HCT116 (cell line): ENCODE measurements at regions not wholly inside any gene's neighbourhood (a gene's known extent, or its start where the extent isn't known, plus 50 kb on each side); places are given as distances from the start of the nearest gene placed in this dataset.

Source experiments
- ATAC-seq: fragments of 200-7000 bp; cut with Tn5 transposase; 2 replicates; pipeline ENCODE4 v1.9.1; 2020; ENCODE audit warnings: mild to moderate bottlenecking, moderate library complexity
- BruUV-seq: library from RNA; stranded (reverse); fragments of 400-500 nt; replicated peaks from 2 replicates; lab custom pipeline; 2021; lab: Mats Ljungman, UMichigan
- CTCF ChIA-PET: fragments of 300-600 bp; sonication (Branson Sonifier 250); formaldehyde crosslinking; loops from one replicate; lab custom pipeline; 2021; ENCODE audit warnings: antibody characterized with exemption; lab: Charles Lee
- POLR2A ChIA-PET: fragments of 300-600, 350-600 bp; sonication (Branson Sonifier 250); formaldehyde crosslinking; loops from one replicate; lab custom pipeline; 2021; ENCODE audit warnings: antibody characterized with exemption; lab: Charles Lee
- RAD21 ChIA-PET, 2 experiments: fragments of 300-600 bp; sonication (Branson Sonifier 250); formaldehyde crosslinking; loops; one replicate each; lab custom pipeline; 2023; ENCODE audit warnings: low total read pairs in 2 of 2; ENCODE audit not compliant: uncharacterized antibody in 2 of 2, unreplicated experiment in 2 of 2, low non-redundant PET in 1 of 2; lab: Charles Lee
- DNase-seq: peaks from one replicate; pipeline ENCODE4 v3.0.0-alpha.2; 2010; ENCODE audit warnings: low read depth, low spot score
- H2AFZ ChIP-seq: fragments of 200-600 bp; shearing (Covaris generic), sonication (generic); 2 replicates; pipeline ENCODE4 v1.6.1; 2017; ENCODE audit warnings: low read depth, mixed run types, mixed read lengths, antibody characterized with exemption, low read length; ENCODE audit not compliant: poor library complexity, severe bottlenecking
- H3K27ac ChIP-seq: 2 replicates; pipeline ENCODE4 v1.5.1; 2012; ENCODE audit warnings: low read depth, low read length
- H3K27me3 ChIP-seq: fragments of 200-600 bp; sonication (generic); 2 replicates; pipeline ENCODE4 v1.6.1; 2016; ENCODE audit warnings: mixed run types, low read length, mixed read lengths; ENCODE audit not compliant: insufficient read depth
- H3K36me3 ChIP-seq, 2 experiments: fragments of 200-500 bp in 1 of 2; fragments of 200-600 bp in 1 of 2; sonication (Bioruptor generic) in 1 of 2; sonication (generic) in 1 of 2; 2 replicates each; pipeline versions ENCODE4 v1.5.1 to v1.6.1; 2014 to 2016; ENCODE audit warnings: low read length in 2 of 2, inconsistent platforms in 1 of 2, mixed read lengths in 1 of 2, mixed run types in 1 of 2; ENCODE audit not compliant: insufficient read depth in 2 of 2, control insufficient read depth in 1 of 2
- H3K4me1 ChIP-seq, 2 experiments: fragments of 200-600 bp in 1 of 2; sonication (generic) in 1 of 2; 2 replicates each; pipeline versions ENCODE4 v1.5.1 to v1.6.1; 2012 to 2017; ENCODE audit warnings: low read length in 2 of 2, inconsistent platforms in 1 of 2, mild to moderate bottlenecking in 1 of 2, mixed read lengths in 1 of 2, mixed run types in 1 of 2, moderate library complexity in 1 of 2; ENCODE audit not compliant: insufficient read depth in 2 of 2, control insufficient read depth in 1 of 2
- H3K4me2 ChIP-seq: fragments of 200-600 bp; sonication (generic); 2 replicates; pipeline ENCODE4 v1.6.1; 2017; ENCODE audit warnings: mixed run types, low read length, mixed read lengths
- H3K4me3 ChIP-seq, 2 experiments: fragments of 200-600 bp in 1 of 2; sonication (generic) in 1 of 2; replicated peaks in 1 of 2; 2 replicates each; pipeline ENCODE4 v1.5.1; 2011 to 2016; ENCODE audit warnings: low read length in 2 of 2, control low read depth in 1 of 2, low read depth in 1 of 2, mild to moderate bottlenecking in 1 of 2, mixed read lengths in 1 of 2, mixed run types in 1 of 2
- H3K79me2 ChIP-seq: fragments of 200-600 bp; sonication (generic); 2 replicates; pipeline ENCODE4 v1.6.1; 2017; ENCODE audit warnings: mild to moderate bottlenecking, mixed run types, low read length, moderate library complexity, mixed read lengths; ENCODE audit not compliant: insufficient read depth
- H3K9ac ChIP-seq: fragments of 200-600 bp; sonication (generic); 2 replicates; pipeline ENCODE4 v1.6.1; 2016; ENCODE audit warnings: low read length, mixed read lengths
- H3K9me2 ChIP-seq: fragments of 200-600 bp; sonication (generic), shearing (Covaris generic); 2 replicates; pipeline ENCODE4 v1.6.1; 2017; ENCODE audit warnings: mixed run types, mild to moderate bottlenecking, moderate library complexity; ENCODE audit not compliant: insufficient read depth
- H3K9me3 ChIP-seq, 2 experiments: fragments of 200-500 bp in 1 of 2; fragments of 200-600 bp in 1 of 2; sonication (Bioruptor generic) in 1 of 2; sonication (generic) in 1 of 2; 2 replicates each; pipeline ENCODE4 v1.6.1; 2014 to 2017; ENCODE audit warnings: low read length in 2 of 2, mixed read lengths in 2 of 2, inconsistent platforms in 1 of 2, low read depth in 1 of 2, mild to moderate bottlenecking in 1 of 2, mixed run types in 1 of 2, moderate library complexity in 1 of 2; ENCODE audit not compliant: control insufficient read depth in 1 of 2, insufficient read depth in 1 of 2
- H4K20me1 ChIP-seq: fragments of 200-600 bp; sonication (generic), shearing (Covaris generic); 2 replicates; pipeline ENCODE4 v1.6.1; 2017; ENCODE audit warnings: mixed run types, mild to moderate bottlenecking, moderate library complexity; ENCODE audit not compliant: insufficient read depth
- ATF3 ChIP-seq: IDR thresholded peaks from 2 replicates; pipeline ENCODE4 v1.6.1; 2012
- CEBPB ChIP-seq: IDR thresholded peaks from 2 replicates; pipeline ENCODE4 v1.6.1; 2012; ENCODE audit warnings: low read depth
- EGR1 ChIP-seq: IDR thresholded peaks from 2 replicates; pipeline ENCODE4 v1.6.1; 2012; ENCODE audit warnings: low read depth
- ELF1 ChIP-seq: IDR thresholded peaks from 2 replicates; pipeline ENCODE4 v1.6.1; 2012; ENCODE audit warnings: low read depth, borderline replicate concordance
- EZH2phosphoT487 ChIP-seq: fragments of 200-600 bp; IDR thresholded peaks from 2 replicates; pipeline ENCODE4 v1.6.1; 2018; ENCODE audit warnings: antibody characterized with exemption, borderline replicate concordance
- FOSL1 ChIP-seq: IDR thresholded peaks from 2 replicates; pipeline ENCODE4 v1.6.1; 2012; ENCODE audit warnings: low read depth
- JUND ChIP-seq: IDR thresholded peaks from 2 replicates; pipeline ENCODE4 v1.6.1; 2012
- RAD21 ChIP-seq: IDR thresholded peaks from 2 replicates; pipeline ENCODE4 v1.6.1; 2012; ENCODE audit warnings: low read depth, mild to moderate bottlenecking
- SP1 ChIP-seq: IDR thresholded peaks from 2 replicates; pipeline ENCODE4 v1.6.1; 2012; ENCODE audit warnings: low read depth
- SRF ChIP-seq: IDR thresholded peaks from 2 replicates; pipeline ENCODE4 v1.6.1; 2012; ENCODE audit warnings: low read depth
- YY1 ChIP-seq: IDR thresholded peaks from 2 replicates; pipeline ENCODE4 v1.6.1; 2011; ENCODE audit warnings: low read length, low read depth, moderate library complexity, mild to moderate bottlenecking; ENCODE audit not compliant: insufficient replicate concordance; ENCODE audit errors: extremely low read depth
- ZBTB33 ChIP-seq: IDR thresholded peaks from 2 replicates; pipeline ENCODE4 v1.6.1; 2011; ENCODE audit warnings: mild to moderate bottlenecking, low read length, moderate library complexity; ENCODE audit not compliant: insufficient replicate concordance; ENCODE audit errors: extremely low read depth
- ZFX ChIP-seq: fragments of 450-650 bp; IDR thresholded peaks from 2 replicates; pipeline ENCODE4 v1.6.1; 2017
- ZNF274 ChIP-seq: fragments of 200-500 bp; sonication (Bioruptor generic); IDR thresholded peaks from 2 replicates; pipeline ENCODE4 v1.6.1; 2014; ENCODE audit warnings: mild to moderate bottlenecking, low read depth, low read length, inconsistent platforms
- intact Hi-C: fragments of 100-400 bp; cut with micrococcal nuclease; formaldehyde crosslinking; loops from 2 replicates; pipeline ENCODE4 v1.10.0; 2022

- Histone ChIP-seq H3K9ac (no peak overlapping the region), H3K27ac (no peak overlapping the region), H3K27me3 (no peaks in the 10 kb centered on the region), H3K79me2 (no peaks in the 10 kb centered on the region), H3K9me2 (no peaks in the 10 kb centered on the region), H3K36me3 (no peaks in the 10 kb centered on the region), H3K4me1 (peaks cover 6 to 10% of the 10 kb centered on the region in 2 experiments), H3K4me3 (no peak overlapping the region), H4K20me1 (no peaks in the 10 kb centered on the region), H3K9me3 (no peaks in the 10 kb centered on the region), H2AFZ (no peak overlapping the region), H3K4me2 (no peak overlapping the region)
- BruUV-seq = no TSS peak
- ChIA-PET POLR2A (no interaction called here), RAD21 (no interaction called here), CTCF (no interaction called here)
- TF ChIP-seq SP1 (no peak), FOSL1 (no peak), ZBTB33 (no peak), CEBPB (no peak), EGR1 (no peak), ZNF274 (no peak)
- no peak for ATAC-seq
- intact Hi-C loops = no loop called here
- no peak for DNase-seq
These were observed 78.9 kb downstream of the RHOU start for GRCh38 chr1:228814176-228814575.

- Histone ChIP-seq H3K9ac (no peak overlapping the region), H3K9me2 (peaks cover 5% of the 10 kb centered on the region; the same call in 1 of the 2 replicates)
- ChIA-PET RAD21 (no interaction called here), POLR2A (no interaction called here), CTCF (no interaction called here)
- TF ChIP-seq SRF = no peak
- no peak for TF ChIP-seq JUND
- TF ChIP-seq ATF3 = no peak
- TF ChIP-seq EZH2phosphoT487 = no peak
- TF ChIP-seq FOSL1 = no peak
- no peak for TF ChIP-seq SP1
- TF ChIP-seq CEBPB = no peak
- TF ChIP-seq YY1 = no peak
- no peak for TF ChIP-seq RAD21
- TF ChIP-seq EGR1 = no peak
- no peak for TF ChIP-seq ELF1
- no peak for TF ChIP-seq ZFX
- TF ChIP-seq, all 23 proteins: peak for 0
- no peak overlapping the region for H3K4me3 ChIP-seq
- H2AFZ ChIP-seq = no peak overlapping the region
- H3K79me2 ChIP-seq = no peaks in the 10 kb centered on the region
- ATAC-seq = no peak
- no peaks in the 10 kb centered on the region for H3K9me3 ChIP-seq
- H3K4me2 ChIP-seq = no peak overlapping the region
- H3K27me3 ChIP-seq = no peaks in the 10 kb centered on the region
- no TSS peak for BruUV-seq
- H3K4me1 ChIP-seq = no peaks in the 10 kb centered on the region
- H4K20me1 ChIP-seq = no peaks in the 10 kb centered on the region
- H3K36me3 ChIP-seq = no peaks in the 10 kb centered on the region
- no peak overlapping the region for H3K27ac ChIP-seq
- intact Hi-C loops = no loop called here
- no peak for DNase-seq
These were observed 83.0 kb downstream of the RHOU start for GRCh38 chr1:228818296-228818695.
